OCI-LY1 (cell line): ENCODE measurements at regions not wholly inside any gene's neighbourhood (a gene's known extent, or its start where the extent isn't known, plus 50 kb on each side); places are given as distances from the start of the nearest gene placed in this dataset.

ENCODE experiments used
- EZH2 ChIP-seq: fragments of 200-600 bp; sonication (generic), shearing (Covaris generic); IDR thresholded peaks from 2 replicates; pipeline ENCODE4 v1.8.0; 2017; ENCODE audit warnings: borderline replicate concordance, mixed run types, mild to moderate bottlenecking, antibody characterized with exemption, low read length, moderate library complexity, mixed read lengths
- TF ChIP-seq, protein P1 (sequence below): fragments of 200-600 bp; sonication (generic), shearing (Covaris generic); IDR thresholded peaks from 2 replicates; pipeline ENCODE4 v1.5.1; 2017; ENCODE audit warnings: mild to moderate bottlenecking, antibody characterized with exemption, low read length, moderate library complexity, mixed read lengths

DNA sequence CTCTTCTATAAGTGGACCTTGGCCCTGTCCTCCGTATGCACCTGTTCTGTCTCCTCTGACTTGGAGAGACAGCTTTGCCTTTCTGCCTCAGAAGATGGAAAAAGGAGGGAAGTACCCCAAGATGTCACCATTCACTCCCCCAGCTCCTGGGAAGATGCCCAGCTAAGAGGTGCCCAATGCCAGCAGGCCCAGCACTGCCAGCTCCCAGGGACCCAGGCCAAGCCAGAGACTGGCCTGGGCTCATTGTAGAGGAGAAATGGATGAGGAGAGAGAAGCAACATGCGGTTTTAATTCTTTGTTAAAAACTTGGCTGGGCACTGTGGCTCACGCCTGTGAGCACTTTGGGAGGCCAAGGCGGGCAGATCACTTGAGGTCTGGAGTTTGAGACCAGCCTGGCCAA, 111.5 kb upstream of the ZNF507 start:
- TF ChIP-seq, protein P1, sequence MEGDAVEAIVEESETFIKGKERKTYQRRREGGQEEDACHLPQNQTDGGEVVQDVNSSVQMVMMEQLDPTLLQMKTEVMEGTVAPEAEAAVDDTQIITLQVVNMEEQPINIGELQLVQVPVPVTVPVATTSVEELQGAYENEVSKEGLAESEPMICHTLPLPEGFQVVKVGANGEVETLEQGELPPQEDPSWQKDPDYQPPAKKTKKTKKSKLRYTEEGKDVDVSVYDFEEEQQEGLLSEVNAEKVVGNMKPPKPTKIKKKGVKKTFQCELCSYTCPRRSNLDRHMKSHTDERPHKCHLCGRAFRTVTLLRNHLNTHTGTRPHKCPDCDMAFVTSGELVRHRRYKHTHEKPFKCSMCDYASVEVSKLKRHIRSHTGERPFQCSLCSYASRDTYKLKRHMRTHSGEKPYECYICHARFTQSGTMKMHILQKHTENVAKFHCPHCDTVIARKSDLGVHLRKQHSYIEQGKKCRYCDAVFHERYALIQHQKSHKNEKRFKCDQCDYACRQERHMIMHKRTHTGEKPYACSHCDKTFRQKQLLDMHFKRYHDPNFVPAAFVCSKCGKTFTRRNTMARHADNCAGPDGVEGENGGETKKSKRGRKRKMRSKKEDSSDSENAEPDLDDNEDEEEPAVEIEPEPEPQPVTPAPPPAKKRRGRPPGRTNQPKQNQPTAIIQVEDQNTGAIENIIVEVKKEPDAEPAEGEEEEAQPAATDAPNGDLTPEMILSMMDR, result no peak
- TF ChIP-seq EZH2, result no peak
